ENCODE measurements at regions not wholly inside any gene's neighbourhood (a gene's known extent, or its start where the extent isn't known, plus 50 kb on each side); places are given as distances from the start of the nearest gene placed in this dataset.
"Not testable (repeated sequence)": the region's sequence is repeated elsewhere in the genome, so short reads cannot be mapped to it uniquely, and the experiment has no call there.

DNA sequence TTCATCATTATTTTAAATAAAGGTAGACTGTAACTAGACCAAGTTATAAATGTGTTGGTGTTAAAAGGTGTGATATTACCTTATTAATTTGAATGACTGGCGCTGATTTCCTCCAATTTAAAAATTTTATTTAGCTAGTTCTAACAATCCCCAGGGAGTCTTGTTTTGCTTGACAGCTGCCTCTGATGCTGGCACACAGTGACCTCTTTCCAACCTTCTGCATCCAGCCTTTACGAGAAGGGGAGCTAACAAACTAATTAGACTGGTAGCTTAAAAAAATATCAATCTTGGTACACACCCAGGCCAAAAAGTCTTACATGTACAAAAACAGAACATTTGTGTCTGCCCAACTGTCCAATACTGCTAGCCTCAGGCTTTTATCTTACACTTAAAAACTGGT, 51.8 kb upstream of the ENPEP start:
- no peak for DNase-seq

DNA sequence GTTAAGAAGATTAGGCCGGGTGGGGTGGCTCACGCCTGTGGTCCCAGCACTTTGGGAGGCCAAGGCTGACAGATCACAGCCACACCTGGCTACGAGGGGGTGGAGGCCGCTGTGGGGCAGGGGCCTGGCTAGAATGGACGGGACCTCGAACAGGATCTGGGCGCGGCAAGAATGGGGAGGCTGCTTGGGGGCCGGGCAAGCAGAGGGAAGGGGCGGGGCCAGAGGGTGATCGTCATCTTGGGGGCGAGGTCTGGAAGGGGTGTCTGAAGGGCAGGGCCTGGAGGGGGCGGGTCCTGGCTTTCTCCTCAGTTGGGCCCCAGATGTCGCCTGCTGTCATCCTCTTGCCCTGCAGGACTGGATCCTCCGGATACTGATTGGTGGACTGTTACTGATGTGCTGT, 57.3 kb upstream of the ENPEP start:
- DNase-seq, result no peak

- DNase-seq, result no peak
Measured at GRCh38 chr4:110417136-110417535, 58.8 kb upstream of the ENPEP start.

DNA sequence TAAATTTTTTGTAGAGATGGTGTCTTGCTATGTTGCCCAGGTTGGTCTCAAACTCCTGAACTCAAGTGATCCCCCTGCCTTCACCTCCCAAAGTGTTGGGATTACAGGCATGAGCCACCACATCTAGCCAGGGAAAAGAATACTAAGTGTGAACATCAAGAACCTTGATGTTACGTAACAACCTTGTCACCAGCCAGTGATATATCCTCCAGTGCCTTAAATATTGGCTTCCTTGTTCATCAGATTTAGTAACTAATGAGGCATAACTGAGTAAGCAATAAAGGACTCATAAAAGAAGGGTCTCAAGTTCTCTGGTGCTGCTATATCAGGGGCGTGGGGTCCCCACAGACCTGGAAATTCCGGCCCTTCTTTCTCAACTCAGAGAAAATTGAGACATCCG, 60.5 kb upstream of the ENPEP start:
- DNase-seq, result no peak

DNA sequence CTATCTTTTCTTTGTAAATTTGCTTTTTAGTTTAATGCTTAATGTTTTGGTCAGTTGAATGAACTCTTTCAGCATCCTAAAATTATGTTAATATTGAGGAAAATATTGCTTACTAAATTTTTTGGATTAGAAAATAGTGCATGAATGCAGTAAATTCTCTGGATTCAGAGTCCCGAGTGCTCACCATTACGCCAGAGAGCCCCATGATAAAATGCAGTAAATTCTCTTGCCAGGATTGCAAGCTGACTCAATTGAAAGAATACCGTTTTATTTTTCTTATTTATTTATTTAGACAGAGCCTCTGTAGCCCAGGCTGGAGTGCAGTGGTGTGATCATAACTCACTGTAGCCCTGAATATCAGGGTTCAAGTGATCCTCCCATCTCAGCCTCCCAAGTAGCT, 60.9 kb upstream of the ENPEP start:
- no peak for DNase-seq

GRCh38 chr4:110414561-110414920, 61.4 kb upstream of the ENPEP start:
- DNase-seq, result no peak

GRCh38 chr4:110413807-110414560, 62.0 kb upstream of the ENPEP start:
- not testable (repeated sequence) for DNase-seq

- no peak for DNase-seq
Measured at GRCh38 chr4:110412354-110413065, 63.4 kb upstream of the ENPEP start.

- no peak for DNase-seq
Measured at GRCh38 chr4:110411574-110412011, 64.4 kb upstream of the ENPEP start.

- DNase-seq, result not testable (repeated sequence)
Measured at GRCh38 chr4:110410853-110411573, 64.9 kb upstream of the ENPEP start.

DNA sequence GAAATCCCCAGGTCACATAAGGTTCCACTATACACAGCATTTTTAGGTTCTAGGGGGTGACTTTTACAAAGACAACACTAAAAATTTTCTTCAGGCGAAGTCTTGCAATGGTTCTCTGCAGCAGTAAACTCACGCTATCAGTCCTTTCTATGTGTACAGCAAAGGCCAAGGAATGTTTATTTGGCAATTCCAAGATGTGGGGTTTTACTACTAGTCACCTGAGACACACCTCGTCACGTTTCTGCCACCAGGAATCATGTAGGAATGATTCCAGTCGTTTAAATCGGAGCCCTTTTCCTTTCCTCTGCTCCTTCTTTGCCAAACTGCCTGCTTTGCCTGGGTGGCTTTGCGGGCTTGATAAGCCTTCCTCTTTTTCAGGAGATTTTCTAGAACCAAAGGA, 75.9 kb upstream of the ENPEP start:
- DNase-seq, result no peak

DNA sequence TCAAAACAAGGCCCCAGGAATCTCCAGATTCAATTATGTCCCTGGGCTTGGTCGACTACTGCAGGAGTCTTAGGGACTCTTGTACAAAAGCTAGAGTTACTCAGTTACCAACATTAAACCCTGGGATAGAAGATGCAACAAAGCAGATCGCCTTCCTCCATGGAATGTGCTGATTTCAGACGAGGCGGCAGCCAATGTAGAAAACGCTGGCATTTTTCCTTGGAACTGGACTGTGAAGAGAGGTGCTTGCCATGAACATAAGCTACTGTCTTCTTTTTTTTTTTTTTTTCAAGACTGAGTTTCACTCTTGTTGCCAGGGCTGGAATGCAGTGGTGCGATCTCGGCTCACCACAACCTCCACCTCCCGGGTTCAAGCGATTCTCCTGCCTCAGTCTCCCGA, 76.9 kb upstream of the ENPEP start:
- not testable (repeated sequence) for DNase-seq

DNA sequence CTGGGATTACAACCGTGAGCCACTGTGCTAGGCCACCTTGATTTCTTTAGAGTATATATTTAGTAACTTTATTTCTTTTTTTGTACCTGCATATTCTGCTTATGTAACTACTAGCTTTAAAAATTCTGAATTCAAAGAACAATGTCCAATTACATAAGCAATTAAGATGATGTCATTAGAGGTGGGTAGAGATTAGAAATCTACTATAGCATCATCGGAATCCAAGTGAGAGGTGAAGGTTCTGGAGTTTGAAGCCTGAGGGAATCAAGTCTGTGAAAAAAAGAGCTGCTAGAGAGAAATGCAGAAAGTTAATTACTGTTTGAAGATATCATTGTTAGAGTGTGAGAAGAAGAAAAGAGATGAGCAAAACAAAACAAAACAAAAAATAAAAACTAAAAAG, 79.0 kb upstream of the ENPEP start:
- DNase-seq, result no peak

GRCh38 chr4:110395421-110395820, 80.5 kb upstream of the ENPEP start:
- no peak for DNase-seq

DNA sequence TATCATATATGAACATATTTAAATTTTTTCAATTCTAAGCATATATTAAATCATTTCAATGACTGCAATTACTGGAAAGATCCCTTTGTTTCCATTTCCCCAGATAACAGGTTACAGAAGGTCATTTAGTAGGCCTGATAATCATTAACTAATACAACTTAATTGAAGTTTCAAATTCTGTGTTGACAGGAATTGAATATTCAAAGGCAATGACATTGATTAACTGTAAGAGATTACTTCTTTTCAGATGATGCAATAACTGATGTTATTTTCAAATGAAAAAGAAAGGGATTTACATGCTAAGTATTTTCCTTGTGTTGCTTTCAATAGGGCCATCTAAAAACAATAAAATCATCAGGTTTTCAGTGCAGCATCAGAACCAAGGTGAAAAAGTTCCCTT, 81.1 kb upstream of the ENPEP start:
- no peak for DNase-seq

DNA sequence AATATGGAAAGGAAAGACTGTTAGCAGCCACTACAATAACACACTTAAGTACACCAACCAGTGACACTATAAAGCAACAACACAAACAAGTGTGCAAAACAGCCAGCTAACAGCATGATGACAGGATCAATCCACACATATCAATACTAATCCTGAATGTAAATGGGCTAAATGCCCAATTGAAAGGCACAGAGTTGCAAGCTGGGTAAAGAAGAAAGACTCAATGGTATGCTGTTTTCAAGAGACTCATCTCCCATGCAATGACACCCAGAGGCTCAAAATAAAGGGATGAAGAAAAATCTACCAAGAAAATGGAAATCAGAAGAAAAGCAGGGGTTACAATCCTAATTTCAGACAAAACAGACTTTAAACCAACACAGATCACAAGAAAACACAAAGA, 94.2 kb upstream of the ENPEP start:
- DNase-seq, result no peak

DNA sequence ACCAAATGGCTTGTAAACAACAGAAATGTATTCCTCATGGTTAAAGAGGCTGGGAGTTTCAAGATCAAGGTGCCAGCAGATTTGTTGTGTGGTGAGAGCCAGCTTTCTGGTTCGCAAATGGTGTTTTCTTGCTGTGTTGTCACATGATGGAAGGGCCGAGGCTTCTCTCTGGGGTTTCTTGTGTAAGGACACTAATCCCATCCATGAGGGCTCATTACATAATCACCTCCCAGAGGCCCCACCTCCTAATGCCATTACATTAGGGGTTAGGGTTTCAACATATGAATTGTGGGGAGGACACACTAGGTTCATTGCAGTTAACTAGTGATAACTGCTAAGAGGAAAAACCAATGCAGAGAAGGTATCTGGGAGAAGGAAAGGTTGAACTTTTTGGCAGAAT, 103.5 kb upstream of the ENPEP start:
- DNase-seq, result no peak

DNA sequence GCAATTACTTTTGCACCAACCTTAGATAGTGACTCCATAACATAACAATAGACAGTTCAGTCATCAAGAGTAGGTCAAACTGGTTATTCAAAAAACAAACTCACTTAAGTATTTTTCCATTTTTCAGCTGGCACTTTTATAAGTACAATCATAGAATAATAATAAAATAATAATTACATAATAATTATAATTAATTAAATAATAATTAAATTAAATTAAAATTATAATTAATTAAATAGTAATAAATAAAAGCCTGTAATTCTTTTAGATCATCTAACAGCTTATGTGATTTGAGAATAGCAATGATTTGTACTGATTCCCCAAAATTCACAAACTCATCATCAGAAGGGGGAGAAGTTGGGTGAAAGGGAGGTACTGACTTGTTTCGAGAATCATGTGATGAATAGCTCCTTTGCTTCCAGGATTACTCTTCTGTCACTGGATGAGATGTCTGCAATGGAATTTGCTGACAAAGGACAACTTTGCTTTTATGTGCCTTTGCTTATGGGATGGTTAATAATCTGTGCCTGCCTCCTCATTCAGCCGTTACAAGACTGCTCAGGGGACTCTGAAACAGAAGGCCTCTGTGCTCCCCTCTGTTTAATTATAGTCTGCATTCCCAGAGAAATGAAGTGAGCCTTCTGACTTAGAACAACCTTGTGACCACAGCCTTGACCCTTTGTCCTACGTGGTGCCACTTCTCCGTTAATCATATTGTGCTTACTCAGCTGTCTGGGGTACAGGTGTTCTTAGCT, 104.8 kb upstream of the ENPEP start:
- DNase-seq, result no peak

DNA sequence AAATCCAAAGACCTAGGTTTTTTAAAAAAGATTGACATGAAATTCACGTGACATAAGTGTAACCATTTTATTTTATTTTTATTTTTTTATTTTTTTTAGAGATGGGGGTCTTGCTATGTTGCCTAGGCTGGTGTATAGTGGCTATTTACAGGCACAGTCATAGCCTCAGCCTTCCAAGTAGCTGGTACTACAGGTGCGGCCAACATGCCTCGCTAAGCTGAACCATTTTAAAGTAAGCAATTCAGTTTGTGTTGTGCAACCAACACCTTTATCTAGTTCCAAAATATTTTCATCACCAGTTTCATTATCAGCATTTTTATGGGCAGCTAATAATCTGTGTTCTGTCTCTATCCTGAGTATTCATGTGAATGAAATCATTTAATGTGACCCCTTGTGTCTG, 107.5 kb upstream of the ENPEP start:
- no peak for DNase-seq

- no peak for DNase-seq
Measured at GRCh38 chr4:110367156-110367555, 108.8 kb upstream of the ENPEP start.

DNA sequence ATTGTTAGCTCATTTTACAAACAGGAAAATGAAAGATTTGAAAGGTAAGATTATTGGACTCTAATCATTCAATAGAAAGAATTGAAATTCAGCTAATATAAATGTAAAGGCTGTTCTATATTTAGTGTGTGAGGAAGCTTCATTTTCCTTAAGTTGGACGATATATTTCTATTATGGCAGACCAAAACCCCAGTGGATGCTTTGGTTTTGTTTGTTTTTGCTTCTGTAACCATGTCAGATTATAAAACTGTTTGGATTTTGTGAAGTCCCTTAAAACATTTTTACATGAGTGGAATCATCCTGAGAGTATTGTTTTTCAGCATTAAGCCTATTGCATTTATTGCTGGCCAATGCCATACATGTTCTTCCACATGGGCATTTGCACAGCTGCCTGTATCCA, 110.2 kb upstream of the ENPEP start:
- no peak for DNase-seq

- DNase-seq, result no peak
Measured at GRCh38 chr4:110364911-110365520, 110.9 kb upstream of the ENPEP start.

DNA sequence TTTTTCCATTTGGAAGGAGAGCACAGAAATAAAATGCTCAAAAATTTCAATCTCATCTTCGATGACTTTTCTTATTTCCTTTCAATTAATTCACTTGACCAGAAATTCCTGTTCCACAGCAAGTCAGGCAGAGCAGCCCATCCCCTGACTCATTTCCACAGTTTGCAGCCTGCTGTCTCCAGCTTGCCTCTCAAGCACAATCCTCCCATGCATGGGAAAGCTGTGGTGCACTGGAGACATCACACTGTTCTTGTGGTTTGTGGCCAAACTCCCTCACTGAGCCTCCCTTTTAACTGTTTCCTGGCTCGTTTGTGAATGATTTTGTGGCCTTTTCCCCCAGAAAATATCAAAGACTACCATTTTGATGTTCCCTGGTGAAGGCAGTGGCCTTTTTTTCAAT, 114.0 kb upstream of the ENPEP start:
- no peak for DNase-seq

Data from NCI-H748 treated with DMSO at 0.1 percent for 48 hours (cell line).